GM12878 (cell line): ENCODE measurements at regions not wholly inside any gene's neighbourhood (a gene's known extent, or its start where the extent isn't known, plus 50 kb on each side); places are given as distances from the start of the nearest gene placed in this dataset.
A peak's percentile ranks its signal among the peaks of the same experiment; 100 is the strongest.

Source experiments
- ASH2L ChIP-seq: fragments of 300-600, 200-600 bp; sonication (generic); IDR thresholded peaks from 2 replicates; pipeline ENCODE4 v1.6.1; 2017; ENCODE audit warnings: low read depth, mild to moderate bottlenecking, borderline replicate concordance
- CBFB ChIP-seq: IDR thresholded peaks from 2 replicates; pipeline ENCODE4 v1.6.1; 2016; ENCODE audit warnings: antibody characterized with exemption, low read depth
- CEBPB ChIP-seq, 2 experiments: fragments of 150-350 bp in 1 of 2; IDR thresholded peaks; 2 replicates each; pipeline ENCODE4 v1.6.1; 2012 to 2014; ENCODE audit warnings: low read depth in 2 of 2, low read length in 2 of 2, borderline replicate concordance in 1 of 2, inconsistent platforms in 1 of 2
- EP300 ChIP-seq, 2 experiments: fragments of 150-350 bp in 1 of 2; IDR thresholded peaks; 2 replicates each; pipeline ENCODE4 v1.6.1; 2011 to 2012; ENCODE audit warnings: low read depth in 2 of 2, low read length in 2 of 2, borderline replicate concordance in 1 of 2, improper control_type of control experiment in 1 of 2, inconsistent platforms in 1 of 2; ENCODE audit not compliant: control insufficient read depth in 1 of 2
- RCOR1 ChIP-seq: conservative IDR thresholded peaks from 2 replicates; pipeline ENCODE4 v1.6.1; 2012; ENCODE audit warnings: low read depth, low read length, improper control_type of control experiment
- SMC3 ChIP-seq: IDR thresholded peaks from 2 replicates; pipeline ENCODE4 v1.6.1; 2011; ENCODE audit warnings: low read length, improper control_type of control experiment, borderline replicate concordance
- TARDBP ChIP-seq: IDR thresholded peaks from 2 replicates; pipeline ENCODE4 v1.6.1; 2016; ENCODE audit warnings: borderline replicate concordance

GRCh38 chr2:105545730-105546627, 147.1 kb upstream of the FHL2 start:
- no peak for TF ChIP-seq CEBPB (IDR thresholded peaks at IDR 0.05; ENCODE audit: borderline replicate concordance in 1 of 2, low read depth in 2 of 2, low read length in 2 of 2)
- no peak for TF ChIP-seq RCOR1
- no peak for TF ChIP-seq CBFB
- no peak for TF ChIP-seq EP300 (IDR thresholded peaks at IDR 0.05; ENCODE audit: borderline replicate concordance in 1 of 2, control insufficient read depth in 1 of 2, low read depth in 2 of 2, low read length in 2 of 2)
- peak; percentile 72 for TF ChIP-seq SMC3
- no peak for TF ChIP-seq ASH2L
- no peak for TF ChIP-seq TARDBP
